ENCODE measurements at regions not wholly inside any gene's neighbourhood (a gene's known extent, or its start where the extent isn't known, plus 50 kb on each side); places are given as distances from the start of the nearest gene placed in this dataset.
A peak's percentile ranks its signal among the peaks of the same experiment; 100 is the strongest.
"Not testable (repeated sequence)": the region's sequence is repeated elsewhere in the genome, so short reads cannot be mapped to it uniquely, and the experiment has no call there.

GRCh38 chr3:557972-558371 lies 361.4 kb downstream of the CHL1 start (continued):
- no peak for TF ChIP-seq POGK (CRISPR knock-in tag; conservative IDR thresholded peaks at IDR 0.05)
- TF ChIP-seq ELK4 (CRISPR knock-in tag; IDR thresholded peaks at IDR 0.05; ENCODE audit: borderline replicate concordance): no peak

- Histone ChIP-seq H2AFZ (ENCODE audit: low read length) (no peak overlapping the region), H4K20me1 (ENCODE audit: insufficient read depth, low read length) (no peaks in the 10 kb centered on the region), H3K9me3 (ENCODE audit: low read length) (peaks cover 71% of the 10 kb centered on the region), H3K4me1 (ENCODE audit: insufficient read depth, low read length) (no peaks in the 10 kb centered on the region), H3K79me2 (ENCODE audit: insufficient read depth, low read length) (no peaks in the 10 kb centered on the region), H3K9ac (ENCODE audit: insufficient read depth, low read depth, low read length) (no peak overlapping the region), H3K36me3 (replicated peaks in 1 of 2; ENCODE audit: control insufficient read depth in 1 of 2, insufficient read depth in 2 of 2, low read length in 2 of 2) (no peaks in the 10 kb centered on the region), H3K4me2 (ENCODE audit: low read depth, low read length) (no peak overlapping the region), H3K27me3 (ENCODE audit: control insufficient read depth in 1 of 2, insufficient read depth in 2 of 2, low read length in 2 of 2) (no peaks in the 10 kb centered on the region), H3K27ac (ENCODE audit: extremely low read length, insufficient read depth, low read length) (no peak overlapping the region), H3K4me3 (replicated peaks in 1 of 3; ENCODE audit: insufficient read depth in 1 of 3, low read depth in 2 of 3, low read length in 3 of 3) (no peak overlapping the region)
- TF ChIP-seq KAT7 (CRISPR knock-in tag; IDR thresholded peaks at IDR 0.05; ENCODE audit: borderline replicate concordance) (no peak), SOX5 (CRISPR knock-in tag; IDR thresholded peaks at IDR 0.05; ENCODE audit: borderline replicate concordance) (no peak), NFE2L2 (IDR thresholded peaks at IDR 0.05; ENCODE audit: low read length) (peak; percentile 72; the same call in 1 of the 2 replicates)
- no peak for DNase-seq (ENCODE audit: low spot score)
- in situ Hi-C loops (cut with HindIII; ENCODE audit: extremely low pct_ligation_motif_present, low pct_unique_long_range_greater_than_20kb): no loop called here
- ATAC-seq: no peak
- ChIA-PET CTCF (ENCODE audit: low intra/inter-chr PET ratio, low total read pairs) (no interaction called here), POLR2A (no interaction called here)
- WGBS (ENCODE audit: low lambda C conversion rate): 12% methylated on average over 5 of the region's 5 CpGs
- no peak for FAIRE-seq
- intact Hi-C loops (cut with micrococcal nuclease; ENCODE audit: unreplicated experiment): no loop called here
- no TSS peak for BruUV-seq (replicated peaks)
Observed at GRCh38 chr3:567488-568185, 371.1 kb downstream of the CHL1 start.

GRCh38 chr3:579529-579928 lies 383.0 kb downstream of the CHL1 start:
- H3K27ac ChIP-seq (ENCODE audit: extremely low read length, insufficient read depth, low read length); H3K36me3 ChIP-seq (replicated peaks in 1 of 2; ENCODE audit: control insufficient read depth in 1 of 2, insufficient read depth in 2 of 2, low read length in 2 of 2); FAIRE-seq; in situ Hi-C loops (cut with HindIII; ENCODE audit: extremely low pct_ligation_motif_present, low pct_unique_long_range_greater_than_20kb); H3K9me3 ChIP-seq (ENCODE audit: low read length); H4K20me1 ChIP-seq (ENCODE audit: insufficient read depth, low read length); H2AFZ ChIP-seq (ENCODE audit: low read length); H3K4me3 ChIP-seq (replicated peaks in 1 of 3; ENCODE audit: insufficient read depth in 1 of 3, low read depth in 2 of 3, low read length in 3 of 3); H3K27me3 ChIP-seq (ENCODE audit: control insufficient read depth in 1 of 2, insufficient read depth in 2 of 2, low read length in 2 of 2); H3K9ac ChIP-seq (ENCODE audit: insufficient read depth, low read depth, low read length); POLR2A ChIA-PET; CTCF ChIA-PET (ENCODE audit: low intra/inter-chr PET ratio, low total read pairs); ATAC-seq; intact Hi-C loops (cut with micrococcal nuclease; ENCODE audit: unreplicated experiment); H3K4me1 ChIP-seq (ENCODE audit: insufficient read depth, low read length); H3K4me2 ChIP-seq (ENCODE audit: low read depth, low read length); H3K79me2 ChIP-seq (ENCODE audit: insufficient read depth, low read length); DNase-seq (ENCODE audit: low spot score); BruUV-seq (replicated peaks): not testable (repeated sequence)
- WGBS (ENCODE audit: low lambda C conversion rate): 3% methylated on average over 2 of the region's 2 CpGs

GRCh38 chr3:589066-589465 lies 392.5 kb downstream of the CHL1 start:
- H3K4me1 ChIP-seq (ENCODE audit: insufficient read depth, low read length); H2AFZ ChIP-seq (ENCODE audit: low read length); H3K4me2 ChIP-seq (ENCODE audit: low read depth, low read length); in situ Hi-C loops (cut with HindIII; ENCODE audit: extremely low pct_ligation_motif_present, low pct_unique_long_range_greater_than_20kb); H3K27ac ChIP-seq (ENCODE audit: extremely low read length, insufficient read depth, low read length); intact Hi-C loops (cut with micrococcal nuclease; ENCODE audit: unreplicated experiment); H3K9me3 ChIP-seq (ENCODE audit: low read length); ATAC-seq; POLR2A ChIA-PET; DNase-seq (ENCODE audit: low spot score); FAIRE-seq; H4K20me1 ChIP-seq (ENCODE audit: insufficient read depth, low read length); H3K27me3 ChIP-seq (ENCODE audit: control insufficient read depth in 1 of 2, insufficient read depth in 2 of 2, low read length in 2 of 2); BruUV-seq (replicated peaks); H3K9ac ChIP-seq (ENCODE audit: insufficient read depth, low read depth, low read length); H3K79me2 ChIP-seq (ENCODE audit: insufficient read depth, low read length); H3K4me3 ChIP-seq (replicated peaks in 1 of 3; ENCODE audit: insufficient read depth in 1 of 3, low read depth in 2 of 3, low read length in 3 of 3); H3K36me3 ChIP-seq (replicated peaks in 1 of 2; ENCODE audit: control insufficient read depth in 1 of 2, insufficient read depth in 2 of 2, low read length in 2 of 2); CTCF ChIA-PET (ENCODE audit: low intra/inter-chr PET ratio, low total read pairs): not testable (repeated sequence)

Measured in HepG2 (cell line).